GM12801 (cell line): ENCODE measurements at regions not wholly inside any gene's neighbourhood (a gene's known extent, or its start where the extent isn't known, plus 50 kb on each side); places are given as distances from the start of the nearest gene placed in this dataset.

Experiments
- TF ChIP-seq, protein P1 (sequence below): IDR thresholded peaks from one replicate; pipeline ENCODE4 v1.5.1; 2011; ENCODE audit warnings: control low read depth; ENCODE audit not compliant: insufficient read length; ENCODE audit errors: extremely low read depth

DNA sequence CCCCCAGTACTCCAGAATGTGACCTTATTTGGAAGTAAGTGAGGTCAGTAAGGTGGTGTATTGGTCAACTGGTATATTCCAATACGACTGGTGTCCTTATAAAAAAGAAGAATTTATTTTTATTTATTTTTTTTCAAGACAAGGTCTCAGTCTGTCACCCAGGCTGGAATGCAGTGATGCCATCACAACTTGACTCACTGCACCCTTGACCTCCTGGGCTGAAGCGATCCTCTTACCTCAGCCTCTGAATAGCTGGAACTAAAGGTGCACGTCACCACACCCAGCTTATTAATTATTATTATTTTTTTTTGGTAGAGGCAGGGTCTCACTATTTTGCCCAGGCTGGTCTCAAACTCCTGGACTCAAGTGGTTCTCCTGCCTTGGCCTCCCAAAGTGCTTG, 115.1 kb upstream of the PITX2 start:
- TF ChIP-seq, protein P1, sequence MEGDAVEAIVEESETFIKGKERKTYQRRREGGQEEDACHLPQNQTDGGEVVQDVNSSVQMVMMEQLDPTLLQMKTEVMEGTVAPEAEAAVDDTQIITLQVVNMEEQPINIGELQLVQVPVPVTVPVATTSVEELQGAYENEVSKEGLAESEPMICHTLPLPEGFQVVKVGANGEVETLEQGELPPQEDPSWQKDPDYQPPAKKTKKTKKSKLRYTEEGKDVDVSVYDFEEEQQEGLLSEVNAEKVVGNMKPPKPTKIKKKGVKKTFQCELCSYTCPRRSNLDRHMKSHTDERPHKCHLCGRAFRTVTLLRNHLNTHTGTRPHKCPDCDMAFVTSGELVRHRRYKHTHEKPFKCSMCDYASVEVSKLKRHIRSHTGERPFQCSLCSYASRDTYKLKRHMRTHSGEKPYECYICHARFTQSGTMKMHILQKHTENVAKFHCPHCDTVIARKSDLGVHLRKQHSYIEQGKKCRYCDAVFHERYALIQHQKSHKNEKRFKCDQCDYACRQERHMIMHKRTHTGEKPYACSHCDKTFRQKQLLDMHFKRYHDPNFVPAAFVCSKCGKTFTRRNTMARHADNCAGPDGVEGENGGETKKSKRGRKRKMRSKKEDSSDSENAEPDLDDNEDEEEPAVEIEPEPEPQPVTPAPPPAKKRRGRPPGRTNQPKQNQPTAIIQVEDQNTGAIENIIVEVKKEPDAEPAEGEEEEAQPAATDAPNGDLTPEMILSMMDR = no peak

DNA sequence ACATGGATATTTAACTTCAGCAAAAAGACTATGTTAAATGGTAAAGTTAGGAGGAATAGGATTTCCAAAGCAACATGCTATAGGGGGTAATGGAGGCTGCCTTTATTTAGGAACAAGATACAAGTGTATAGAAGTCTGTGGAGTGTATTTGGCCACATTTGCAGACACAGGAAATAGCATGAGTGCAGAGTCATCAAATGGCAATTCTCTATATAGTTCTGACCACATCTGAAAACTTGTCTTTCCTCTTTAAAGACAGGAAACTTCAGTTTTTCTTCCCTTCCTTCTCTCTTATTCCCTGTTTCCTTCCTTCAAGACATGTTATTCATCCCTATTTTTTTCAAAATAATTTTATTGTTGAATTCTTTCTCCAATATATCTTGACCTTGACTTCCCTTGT, 119.3 kb upstream of the PITX2 start:
- TF ChIP-seq, protein P1 = no peak

DNA sequence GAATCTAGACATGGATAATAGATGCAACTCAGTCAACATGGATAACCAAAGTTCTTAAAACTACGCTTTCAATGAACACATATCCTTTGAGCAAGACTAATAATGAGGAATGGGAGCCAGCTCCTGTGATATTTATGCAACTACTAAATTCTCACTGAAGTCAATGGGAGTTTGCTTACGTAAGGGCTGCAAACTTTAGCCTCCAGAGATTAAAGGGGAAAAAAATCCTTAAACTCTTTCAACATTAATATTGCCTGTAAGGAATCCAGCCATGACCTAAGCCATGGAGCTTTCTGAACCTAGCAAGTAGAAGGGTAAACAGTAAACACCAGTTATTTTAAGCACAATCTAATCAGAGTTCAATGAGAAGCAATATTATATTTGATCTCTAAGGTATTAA, 125.2 kb upstream of the PITX2 start:
- TF ChIP-seq, protein P1 = no peak

DNA sequence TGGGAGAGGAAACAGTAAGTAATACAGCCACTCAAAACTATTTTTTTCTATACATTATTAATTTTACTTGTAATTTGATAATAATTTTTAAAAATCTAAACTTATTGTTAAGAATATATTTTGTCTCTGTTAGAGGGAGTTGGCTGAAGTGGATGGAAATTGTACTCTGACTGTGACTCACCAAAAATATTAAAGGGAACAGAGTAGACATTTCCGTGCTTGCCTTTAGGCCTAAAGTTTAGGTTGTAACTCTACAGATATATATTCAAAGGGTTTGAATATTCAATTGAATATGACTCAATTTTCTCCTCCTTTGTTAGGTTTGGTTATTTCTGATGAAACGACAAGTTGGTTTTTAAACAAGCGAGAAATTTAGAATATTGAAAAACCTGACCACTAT, 128.3 kb upstream of the PITX2 start:
- TF ChIP-seq, protein P1 = no peak

DNA sequence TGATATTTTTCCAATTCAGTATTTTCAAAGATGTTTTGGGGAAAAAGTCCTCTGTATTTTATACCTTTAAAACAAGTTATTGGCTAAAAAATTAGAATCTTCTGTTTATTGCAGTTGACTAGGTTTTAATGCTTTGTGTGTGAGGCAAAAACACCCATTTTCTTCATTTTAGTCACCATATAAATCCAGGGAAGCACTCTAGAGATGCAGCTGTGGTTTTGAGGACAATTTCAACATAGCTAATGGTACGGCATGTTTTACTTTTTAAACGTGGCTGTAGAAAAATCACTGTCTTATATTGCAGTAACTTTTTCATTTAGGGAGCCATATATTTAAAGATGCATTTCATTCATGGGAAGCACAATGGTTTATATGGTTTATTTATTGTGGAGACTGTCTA, 129.1 kb upstream of the PITX2 start:
- TF ChIP-seq, protein P1 = no peak

DNA sequence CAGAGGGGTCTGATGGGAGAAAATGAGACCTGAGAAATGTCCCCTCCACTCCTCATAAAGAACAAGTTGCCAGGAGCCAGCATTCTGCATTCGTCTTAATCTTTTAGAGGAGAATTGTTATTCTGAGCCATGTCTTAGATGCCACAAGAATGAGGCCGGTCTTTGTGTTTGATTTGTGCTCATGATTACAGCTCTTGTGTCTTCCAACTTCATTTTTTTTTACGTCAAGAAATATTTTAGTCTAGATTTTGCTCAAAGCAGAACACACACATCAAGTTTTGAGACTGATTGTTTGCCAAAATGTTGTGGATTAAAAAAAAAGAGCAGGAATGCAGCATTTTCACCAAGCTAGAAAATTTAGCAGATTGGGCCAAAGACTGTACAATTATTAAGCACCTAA, 130.6 kb upstream of the PITX2 start:
- TF ChIP-seq, protein P1 = no peak

DNA sequence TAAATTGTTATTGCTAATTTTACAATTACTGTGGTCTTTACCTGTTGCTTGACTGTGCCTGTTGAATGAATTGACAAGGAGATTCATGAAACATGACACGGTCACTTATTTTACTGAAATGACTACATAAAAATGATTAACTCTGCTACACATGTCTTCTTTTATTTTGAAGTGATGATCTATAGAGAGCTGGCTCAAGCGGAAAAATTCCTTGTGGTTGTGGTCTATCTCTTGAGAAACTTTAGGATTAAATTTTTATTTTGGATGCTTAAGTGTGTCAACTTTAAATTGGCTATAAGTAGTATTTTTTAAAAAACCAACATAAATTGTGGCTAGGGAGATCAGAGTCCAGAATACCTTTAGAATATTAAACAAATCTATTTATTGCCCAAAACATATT, 131.8 kb upstream of the PITX2 start:
- TF ChIP-seq, protein P1 = no peak

DNA sequence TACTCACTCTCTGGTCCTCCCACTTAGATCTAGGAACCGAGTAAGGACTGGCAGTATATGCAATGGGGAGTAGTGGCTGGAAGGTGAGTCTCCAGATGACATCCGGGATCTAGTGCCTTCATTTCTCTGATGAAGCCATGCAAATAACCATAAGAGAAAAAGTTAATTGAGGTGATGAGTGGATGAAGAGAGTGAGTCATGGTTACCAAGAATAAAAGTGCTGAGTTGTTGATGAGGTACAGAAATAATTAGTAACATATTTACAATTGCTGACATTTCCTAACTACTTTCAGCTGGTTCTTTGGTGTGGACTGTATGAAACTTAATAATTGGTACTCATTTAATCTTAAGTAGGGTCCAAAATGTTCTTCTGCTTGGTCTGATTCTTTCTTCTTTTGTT, 146.7 kb upstream of the PITX2 start:
- TF ChIP-seq, protein P1 = no peak
